Islet precursor cell (in vitro differentiated cells): ENCODE measurements at regions not wholly inside any gene's neighbourhood (a gene's known extent, or its start where the extent isn't known, plus 50 kb on each side); places are given as distances from the start of the nearest gene placed in this dataset.

ENCODE experiments used
- DNase-seq: peaks from one replicate; pipeline ENCODE4 v3.0.0-alpha.2; 2018

- DNase-seq: no peak
Observed at GRCh38 chr2:205937211-205937610, 148.8 kb downstream of the INO80D start.

- no peak for DNase-seq
Observed at GRCh38 chr2:205936446-205936845, 149.5 kb downstream of the INO80D start.

GRCh38 chr2:205934443-205934842 is 151.5 kb downstream of the INO80D start:
- no peak for DNase-seq

- no peak for DNase-seq
Observed at GRCh38 chr2:205932861-205933260, 153.1 kb downstream of the INO80D start.

- no peak for DNase-seq
Observed at GRCh38 chr2:205931388-205931787, 154.6 kb downstream of the INO80D start.

GRCh38 chr2:205930209-205930608 is 155.8 kb downstream of the INO80D start:
- no peak for DNase-seq

GRCh38 chr2:205929246-205929942 is 156.6 kb downstream of the INO80D start:
- DNase-seq: no peak

- peak; percentile 86 for DNase-seq
Observed at GRCh38 chr2:205925373-205926337, 160.3 kb downstream of the INO80D start.

GRCh38 chr2:205924676-205925075 is 161.3 kb downstream of the INO80D start:
- no peak for DNase-seq

GRCh38 chr2:205915130-205915524 is 170.8 kb downstream of the INO80D start:
- DNase-seq: no peak

GRCh38 chr2:205914213-205915129 is 171.5 kb downstream of the INO80D start:
- no peak for DNase-seq

GRCh38 chr2:205913668-205914067 is 172.3 kb downstream of the INO80D start:
- no peak for DNase-seq

GRCh38 chr2:205911306-205911705 is 174.7 kb downstream of the INO80D start:
- no peak for DNase-seq

- DNase-seq: no peak
Observed at GRCh38 chr2:205909184-205909572, 176.8 kb downstream of the INO80D start.

GRCh38 chr2:205908212-205909183 is 177.5 kb downstream of the INO80D start:
- no peak for DNase-seq

GRCh38 chr2:205906419-205906818 is 179.6 kb downstream of the INO80D start:
- DNase-seq: no peak

GRCh38 chr2:205905576-205905975 is 180.4 kb downstream of the INO80D start:
- no peak for DNase-seq

- DNase-seq: no peak
Observed at GRCh38 chr2:205904873-205905272, 181.1 kb downstream of the INO80D start.

- peak; percentile 78 for DNase-seq
Observed at GRCh38 chr2:205903549-205904129, 182.3 kb downstream of the INO80D start.

- DNase-seq: no peak
Observed at GRCh38 chr2:205902900-205903237, 183.1 kb downstream of the INO80D start.
